Neural cell (in vitro differentiated cells): ENCODE measurements at regions not wholly inside any gene's neighbourhood (a gene's known extent, or its start where the extent isn't known, plus 50 kb on each side); places are given as distances from the start of the nearest gene placed in this dataset.

ENCODE experiments used
- EP300 ChIP-seq: fragments of 450-650 bp; conservative IDR thresholded peaks from 2 replicates; pipeline ENCODE4 v1.6.1; 2014; ENCODE audit warnings: antibody characterized with exemption, mild to moderate bottlenecking, moderate library complexity; ENCODE audit not compliant: poor library complexity, severe bottlenecking
- EZH2 ChIP-seq: fragments of 200-600, 300-800 bp; shearing (Covaris generic), sonication (generic); IDR thresholded peaks from 2 replicates; pipeline ENCODE4 v1.6.1; 2014; ENCODE audit warnings: antibody characterized with exemption, low read length, borderline replicate concordance, mild to moderate bottlenecking; ENCODE audit not compliant: insufficient read depth, poor library complexity, severe bottlenecking
- TF ChIP-seq, protein P1 (sequence below): fragments of 450-650 bp; IDR thresholded peaks from 2 replicates; pipeline ENCODE4 v1.5.1; 2014; ENCODE audit warnings: antibody characterized with exemption, mild to moderate bottlenecking, moderate library complexity; ENCODE audit not compliant: poor library complexity, severe bottlenecking

DNA sequence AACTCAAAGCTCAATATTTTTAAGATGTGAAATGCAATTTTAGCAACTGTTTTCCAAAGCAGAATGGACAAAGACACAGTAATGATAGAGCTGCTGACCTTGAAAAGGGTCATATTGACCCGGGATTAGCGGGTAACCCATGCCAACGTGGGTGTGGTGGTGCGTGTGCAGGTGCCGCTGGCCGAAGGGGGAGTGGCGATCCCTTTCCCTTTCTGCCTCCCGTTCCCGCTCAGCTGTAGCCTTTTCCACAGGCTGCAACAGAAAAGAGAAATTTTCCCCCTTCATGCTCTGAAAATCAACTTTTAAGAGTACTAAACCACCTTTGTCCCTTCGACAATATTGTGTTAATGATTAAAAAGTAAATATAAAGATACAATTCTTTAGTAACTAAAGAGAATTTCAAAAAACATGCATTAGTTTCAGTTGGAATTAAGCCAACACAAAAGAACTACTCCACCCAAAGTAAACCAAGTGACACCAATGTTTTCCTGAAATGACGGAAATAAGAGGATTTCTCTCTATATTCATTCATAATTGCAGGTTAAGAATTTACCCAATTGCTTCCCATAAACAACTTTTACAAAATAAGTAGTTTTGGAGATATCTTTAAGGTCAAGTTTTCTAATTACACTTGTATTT is 105.2 kb downstream of the ZNF608 start:
- TF ChIP-seq, protein P1, sequence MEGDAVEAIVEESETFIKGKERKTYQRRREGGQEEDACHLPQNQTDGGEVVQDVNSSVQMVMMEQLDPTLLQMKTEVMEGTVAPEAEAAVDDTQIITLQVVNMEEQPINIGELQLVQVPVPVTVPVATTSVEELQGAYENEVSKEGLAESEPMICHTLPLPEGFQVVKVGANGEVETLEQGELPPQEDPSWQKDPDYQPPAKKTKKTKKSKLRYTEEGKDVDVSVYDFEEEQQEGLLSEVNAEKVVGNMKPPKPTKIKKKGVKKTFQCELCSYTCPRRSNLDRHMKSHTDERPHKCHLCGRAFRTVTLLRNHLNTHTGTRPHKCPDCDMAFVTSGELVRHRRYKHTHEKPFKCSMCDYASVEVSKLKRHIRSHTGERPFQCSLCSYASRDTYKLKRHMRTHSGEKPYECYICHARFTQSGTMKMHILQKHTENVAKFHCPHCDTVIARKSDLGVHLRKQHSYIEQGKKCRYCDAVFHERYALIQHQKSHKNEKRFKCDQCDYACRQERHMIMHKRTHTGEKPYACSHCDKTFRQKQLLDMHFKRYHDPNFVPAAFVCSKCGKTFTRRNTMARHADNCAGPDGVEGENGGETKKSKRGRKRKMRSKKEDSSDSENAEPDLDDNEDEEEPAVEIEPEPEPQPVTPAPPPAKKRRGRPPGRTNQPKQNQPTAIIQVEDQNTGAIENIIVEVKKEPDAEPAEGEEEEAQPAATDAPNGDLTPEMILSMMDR, result no peak
- no peak for TF ChIP-seq EP300
- no peak for TF ChIP-seq EZH2
